Sigmoid colon (tissue), 6 donors: ENCODE measurements at regions not wholly inside any gene's neighbourhood (a gene's known extent, or its start where the extent isn't known, plus 50 kb on each side); places are given as distances from the start of the nearest gene placed in this dataset.

Experiments used
- DNase-seq: peaks from one replicate; pipeline ENCODE4 v3.0.0-alpha.2; 2019
- H3K27ac ChIP-seq, 4 donors: fragments of 200-600 bp; sonication (generic); one replicate each; pipeline ENCODE4 v1.5.1; 2016 to 2019; ENCODE audit warnings: mild to moderate bottlenecking in 1 of 4
- H3K27me3 ChIP-seq, 3 donors: fragments of 200-600 bp; sonication (generic); one replicate each; pipeline ENCODE4 v1.5.1; 2019; ENCODE audit warnings: mild to moderate bottlenecking in 1 of 3
- H3K36me3 ChIP-seq, 4 donors: fragments of 200-600 bp; sonication (generic); one replicate each; pipeline ENCODE4 v1.5.1; 2016 to 2019
- H3K4me1 ChIP-seq, 4 donors: fragments of 200-600 bp; sonication (generic); one replicate each; pipeline ENCODE4 v1.5.1; 2017 to 2019
- H3K4me3 ChIP-seq, 4 donors: fragments of 200-600 bp; sonication (generic); one replicate each; pipeline ENCODE4 v1.5.1; 2017 to 2019; ENCODE audit warnings: mild to moderate bottlenecking in 2 of 4, moderate library complexity in 1 of 4
- H3K9me3 ChIP-seq, 4 donors: fragments of 200-600 bp in 3 of 4; sonication (generic) in 3 of 4; one replicate each; pipeline versions ENCODE4 v1.5.1 to v1.6.1; 2013 to 2019
- EP300 ChIP-seq, 4 donors: sonication (generic); formaldehyde crosslinking; IDR thresholded peaks; one replicate each; pipeline ENCODE4 v1.6.1; 2017; ENCODE audit warnings: antibody characterized with exemption in 4 of 4
- POLR2A ChIP-seq, 2 donors: fragments of 450-650 bp; IDR thresholded peaks; one replicate each; pipeline ENCODE4 v1.6.1; 2016; ENCODE audit warnings: antibody characterized with exemption in 2 of 2, mild to moderate bottlenecking in 2 of 2, moderate library complexity in 2 of 2
- POLR2AphosphoS5 ChIP-seq, 4 donors: sonication (generic); formaldehyde crosslinking; IDR thresholded peaks; one replicate each; pipeline ENCODE4 v1.6.1; 2017; ENCODE audit warnings: antibody characterized with exemption in 4 of 4
- WGBS, 2 donors: extraction: QIAGEN DNeasy Blood & Tissue Kit; methylation state at CpG; one replicate each; pipeline ENCODE4 v1.1.7; 2013; 5-methylcytosine and 5-hydroxymethylcytosine counted together
- intact Hi-C: fragments of 100-400 bp; cut with DNase I; formaldehyde crosslinking; loops from one replicate; pipeline ENCODE4 v1.15.1; 2023
- TF ChIP-seq, protein P1 (sequence below), 4 experiments: fragments of 450-650 bp in 3 of 4; fragments of 200-600 bp in 1 of 4; IDR thresholded peaks; one replicate each; pipeline ENCODE4 v1.5.1; 2016 to 2019; ENCODE audit warnings: antibody characterized with exemption in 4 of 4, mild to moderate bottlenecking in 3 of 4, moderate library complexity in 2 of 4
- donor health status: healthy with polysubstance abuse.
- donor health status: healthy.

DNA sequence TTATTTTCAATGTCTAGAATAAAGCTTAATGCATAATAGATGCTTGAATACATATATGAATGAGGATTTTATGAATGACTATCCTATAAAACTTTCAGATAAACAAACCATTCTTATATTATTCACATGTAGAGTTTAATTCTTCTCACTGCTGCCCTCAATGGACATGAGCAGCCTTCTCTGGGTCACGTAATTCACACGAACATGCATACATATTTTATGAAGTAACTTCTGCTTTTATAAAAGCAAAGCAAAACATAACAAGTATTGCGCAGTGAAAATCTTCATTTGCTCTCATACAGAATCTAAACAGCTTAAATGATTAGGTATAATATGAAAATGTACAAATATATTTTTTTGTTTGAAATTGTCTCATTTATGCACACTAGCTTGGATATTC lies 116.7 kb downstream of the TMA16 start:
- DNase-seq, result no peak
- H3K4me1 ChIP-seq, result no peaks in the 10 kb centered on the region
- H3K4me3 ChIP-seq, result peak overlapping the region in 1 of 4 donors; percentile 31
- WGBS, 2 donors, result 54 to 68% methylated on average over 3 of the region's 3 CpGs
- no peaks in the 10 kb centered on the region for H3K9me3 ChIP-seq
- H3K27ac ChIP-seq, result peak overlapping the region; percentile 7 to 48 (median 24)
- H3K27me3 ChIP-seq, result no peaks in the 10 kb centered on the region
- H3K36me3 ChIP-seq, result no peaks in the 10 kb centered on the region
- intact Hi-C loops, result no loop called here
- no peak for TF ChIP-seq POLR2A (IDR thresholded peaks at IDR 0.05)
- TF ChIP-seq POLR2AphosphoS5 (IDR thresholded peaks at IDR 0.05), result peak in 2 of 4 donors; percentile 22 to 27
- no peak for TF ChIP-seq EP300 (IDR thresholded peaks at IDR 0.05)

DNA sequence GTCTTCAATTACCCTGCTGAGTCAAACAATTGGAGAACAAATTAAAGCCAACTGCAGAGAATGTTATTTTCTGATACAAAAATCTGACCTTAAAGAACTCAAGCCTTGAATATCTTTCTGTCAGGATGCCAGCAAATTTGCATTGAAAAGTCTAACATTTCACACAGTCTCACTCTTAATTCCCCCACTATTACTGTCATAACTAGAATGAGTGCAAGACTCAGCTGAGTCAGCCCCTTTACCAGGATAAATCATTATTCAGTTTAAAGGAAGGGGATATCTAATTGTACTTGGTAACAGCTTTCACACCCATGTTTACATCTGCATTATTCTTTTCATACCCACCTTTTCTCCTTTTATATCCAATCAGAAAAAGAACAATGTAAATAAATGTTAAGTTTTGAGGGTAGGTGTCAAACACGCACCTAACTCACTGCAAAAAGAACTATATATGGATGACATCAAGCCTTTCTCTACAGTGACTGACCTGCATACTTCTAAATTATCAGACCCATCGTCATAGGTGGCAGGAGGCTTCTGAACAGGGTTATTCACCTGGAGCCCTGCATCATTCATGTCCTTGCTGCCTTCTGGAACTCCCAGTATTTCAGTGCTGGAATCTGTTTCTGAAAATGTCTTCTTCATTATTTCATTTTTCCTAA lies 117.4 kb downstream of the TMA16 start:
- no peaks in the 10 kb centered on the region for H3K36me3 ChIP-seq
- no peaks in the 10 kb centered on the region for H3K9me3 ChIP-seq
- TF ChIP-seq EP300 (IDR thresholded peaks at IDR 0.05), result no peak
- TF ChIP-seq POLR2A (IDR thresholded peaks at IDR 0.05), result no peak
- no peak for TF ChIP-seq POLR2AphosphoS5 (IDR thresholded peaks at IDR 0.05)
- TF ChIP-seq, protein P1, sequence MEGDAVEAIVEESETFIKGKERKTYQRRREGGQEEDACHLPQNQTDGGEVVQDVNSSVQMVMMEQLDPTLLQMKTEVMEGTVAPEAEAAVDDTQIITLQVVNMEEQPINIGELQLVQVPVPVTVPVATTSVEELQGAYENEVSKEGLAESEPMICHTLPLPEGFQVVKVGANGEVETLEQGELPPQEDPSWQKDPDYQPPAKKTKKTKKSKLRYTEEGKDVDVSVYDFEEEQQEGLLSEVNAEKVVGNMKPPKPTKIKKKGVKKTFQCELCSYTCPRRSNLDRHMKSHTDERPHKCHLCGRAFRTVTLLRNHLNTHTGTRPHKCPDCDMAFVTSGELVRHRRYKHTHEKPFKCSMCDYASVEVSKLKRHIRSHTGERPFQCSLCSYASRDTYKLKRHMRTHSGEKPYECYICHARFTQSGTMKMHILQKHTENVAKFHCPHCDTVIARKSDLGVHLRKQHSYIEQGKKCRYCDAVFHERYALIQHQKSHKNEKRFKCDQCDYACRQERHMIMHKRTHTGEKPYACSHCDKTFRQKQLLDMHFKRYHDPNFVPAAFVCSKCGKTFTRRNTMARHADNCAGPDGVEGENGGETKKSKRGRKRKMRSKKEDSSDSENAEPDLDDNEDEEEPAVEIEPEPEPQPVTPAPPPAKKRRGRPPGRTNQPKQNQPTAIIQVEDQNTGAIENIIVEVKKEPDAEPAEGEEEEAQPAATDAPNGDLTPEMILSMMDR (IDR thresholded peaks at IDR 0.05), result no peak
- intact Hi-C loops, result no loop called here
- peak overlapping the region in 3 of 4 donors; percentile 1 to 31 (median 18) for H3K4me3 ChIP-seq
- no peaks in the 10 kb centered on the region for H3K4me1 ChIP-seq
- no peaks in the 10 kb centered on the region for H3K27me3 ChIP-seq
- DNase-seq, result no peak
- 61 to 76% methylated on average over 2 of the region's 2 CpGs for WGBS, 2 donors
- H3K27ac ChIP-seq, result peak overlapping the region; percentile 7 to 48 (median 24)

DNA sequence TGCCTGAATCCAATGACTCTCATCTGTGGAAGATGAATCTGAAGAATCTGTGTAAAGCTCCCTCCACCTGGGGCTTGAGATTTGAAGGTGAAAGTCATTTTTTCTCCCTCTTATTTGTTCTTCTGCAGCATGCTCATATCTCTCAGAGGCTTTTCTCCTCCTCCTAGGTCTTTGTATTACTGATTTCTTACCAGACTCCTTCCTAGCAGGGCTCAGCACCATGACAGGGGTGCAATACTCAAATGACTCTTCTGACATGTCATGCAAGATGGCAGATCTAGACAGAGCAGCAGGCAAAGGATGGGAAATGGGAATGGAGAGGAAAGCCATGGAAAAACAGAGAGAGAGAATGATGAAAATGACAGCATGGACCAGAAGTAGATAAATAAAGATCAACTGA lies 118.3 kb downstream of the TMA16 start:
- TF ChIP-seq, protein P1 (IDR thresholded peaks at IDR 0.05), result no peak
- TF ChIP-seq POLR2AphosphoS5 (IDR thresholded peaks at IDR 0.05) (no peak), EP300 (IDR thresholded peaks at IDR 0.05) (no peak), POLR2A (IDR thresholded peaks at IDR 0.05) (no peak)
- H3K27ac ChIP-seq, result peak overlapping the region in 3 of 4 donors; percentile 9 to 48 (median 14)
- no peaks in the 10 kb centered on the region for H3K9me3 ChIP-seq
- intact Hi-C loops, result no loop called here
- H3K4me3 ChIP-seq, result peak overlapping the region in 2 of 4 donors; percentile 18 to 31
- no peak for DNase-seq
- no peaks in the 10 kb centered on the region for H3K4me1 ChIP-seq
- no peaks in the 10 kb centered on the region for H3K36me3 ChIP-seq
- no peaks in the 10 kb centered on the region for H3K27me3 ChIP-seq

DNA sequence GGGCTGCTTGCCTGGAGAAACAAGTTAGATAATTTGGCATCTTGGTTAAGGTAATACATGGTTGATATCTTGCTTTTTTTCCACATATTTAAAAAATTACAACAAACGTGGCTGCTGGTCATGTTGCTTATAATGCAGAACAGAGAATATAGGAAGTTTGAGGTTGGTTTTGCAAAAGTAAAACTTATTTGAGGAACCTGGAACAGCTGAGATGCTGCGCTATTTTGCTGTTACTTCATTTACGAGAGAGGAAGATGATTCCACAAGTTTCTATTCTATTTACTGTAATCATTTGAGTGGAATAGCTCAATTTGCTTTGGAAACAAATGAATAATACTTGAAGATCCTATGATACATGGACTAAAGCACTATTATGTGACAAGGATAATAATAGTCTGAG lies 118.9 kb downstream of the TMA16 start:
- intact Hi-C loops, result no loop called here
- H3K4me1 ChIP-seq, result no peaks in the 10 kb centered on the region
- 55 to 67% methylated on average over 3 of the region's 3 CpGs for WGBS, 2 donors
- H3K36me3 ChIP-seq, result no peaks in the 10 kb centered on the region
- no peaks in the 10 kb centered on the region for H3K27me3 ChIP-seq
- no peaks in the 10 kb centered on the region for H3K9me3 ChIP-seq
- TF ChIP-seq EP300 (IDR thresholded peaks at IDR 0.05), result no peak
- TF ChIP-seq POLR2AphosphoS5 (IDR thresholded peaks at IDR 0.05), result peak in 1 of 4 donors; percentile 36
- peak overlapping the region in 1 of 4 donors; percentile 48 for H3K27ac ChIP-seq
- no peak for DNase-seq
- H3K4me3 ChIP-seq, result peak overlapping the region in 2 of 4 donors; percentile 18 to 31

DNA sequence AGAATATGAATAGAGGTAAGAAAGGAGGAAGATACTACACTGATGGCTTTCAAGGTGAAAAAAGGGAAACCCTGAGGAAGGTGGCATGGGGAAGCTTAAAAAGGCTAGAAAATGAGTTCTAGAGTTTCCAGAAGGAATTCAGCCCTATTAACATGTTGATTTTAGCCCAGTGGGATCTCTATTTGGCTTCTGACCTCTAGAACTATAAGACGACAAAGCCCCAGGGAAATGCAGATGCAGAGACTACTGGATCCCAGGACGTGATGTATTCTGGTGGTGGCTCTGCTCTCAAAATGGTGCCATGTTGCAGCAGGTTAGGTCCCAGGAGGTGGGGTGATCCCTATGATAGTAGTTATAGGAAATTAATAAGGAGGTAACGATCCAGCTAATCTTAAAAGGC lies 120.4 kb downstream of the TMA16 start:
- no peaks in the 10 kb centered on the region for H3K36me3 ChIP-seq
- TF ChIP-seq EP300 (IDR thresholded peaks at IDR 0.05) (no peak), POLR2A (IDR thresholded peaks at IDR 0.05) (no peak), POLR2AphosphoS5 (IDR thresholded peaks at IDR 0.05) (no peak)
- no peaks in the 10 kb centered on the region for H3K9me3 ChIP-seq
- H3K4me1 ChIP-seq, result no peaks in the 10 kb centered on the region
- 76 to 91% methylated on average over 3 of the region's 3 CpGs for WGBS, 2 donors
- no peak overlapping the region for H3K27ac ChIP-seq
- no peak overlapping the region for H3K4me3 ChIP-seq
- intact Hi-C loops, result no loop called here
- H3K27me3 ChIP-seq, result no peaks in the 10 kb centered on the region
- no peak for DNase-seq

DNA sequence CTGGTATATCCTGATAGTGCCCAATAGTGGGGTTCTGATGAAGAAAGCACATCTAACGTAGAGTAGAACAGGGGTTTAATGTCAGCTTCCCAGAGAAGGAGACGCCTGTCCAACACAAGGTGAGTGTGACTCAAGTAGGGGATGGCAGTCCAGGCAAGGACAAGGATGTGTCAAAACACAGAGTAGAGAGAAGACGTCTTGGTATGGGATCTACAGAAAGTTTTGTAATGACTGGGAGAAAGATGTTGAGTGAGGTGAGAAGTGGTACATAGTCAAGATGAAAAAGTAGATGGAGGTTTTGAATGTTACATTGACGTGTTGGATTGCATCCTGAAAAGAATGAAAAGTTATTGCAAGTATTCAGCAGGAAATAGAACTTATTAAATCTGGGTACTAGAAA lies 124.4 kb downstream of the TMA16 start:
- 77 to 85% methylated on average over 4 of the region's 4 CpGs for WGBS, 2 donors
- DNase-seq, result no peak
- no peak for TF ChIP-seq POLR2A (IDR thresholded peaks at IDR 0.05)
- no peaks in the 10 kb centered on the region for H3K4me1 ChIP-seq
- H3K27me3 ChIP-seq, result no peaks in the 10 kb centered on the region
- intact Hi-C loops, result no loop called here
- no peaks in the 10 kb centered on the region for H3K9me3 ChIP-seq
- no peak overlapping the region for H3K27ac ChIP-seq
- H3K4me3 ChIP-seq, result no peak overlapping the region
- H3K36me3 ChIP-seq, result no peaks in the 10 kb centered on the region

DNA sequence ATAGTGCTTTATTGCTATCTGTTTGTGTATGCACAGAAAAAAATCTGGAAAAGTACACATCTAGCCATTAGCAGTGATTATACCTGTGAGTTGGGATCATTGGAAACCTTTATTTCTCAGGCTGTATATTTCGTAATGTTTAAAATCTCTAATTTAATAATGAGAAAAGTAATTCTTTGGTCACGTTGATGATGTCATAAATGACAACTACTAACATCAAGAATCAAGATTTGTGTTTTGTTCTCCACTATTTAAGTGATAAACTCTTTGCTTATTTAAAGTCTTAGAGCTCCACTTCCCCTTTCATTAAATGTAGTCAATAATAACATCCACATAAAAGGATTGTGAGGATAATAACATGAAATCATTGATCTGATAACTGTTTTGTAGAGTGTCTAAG lies 126.2 kb downstream of the TMA16 start:
- Histone ChIP-seq H3K27ac (no peak overlapping the region), H3K36me3 (no peaks in the 10 kb centered on the region), H3K4me3 (no peak overlapping the region), H3K9me3 (no peaks in the 10 kb centered on the region), H3K27me3 (no peaks in the 10 kb centered on the region), H3K4me1 (no peaks in the 10 kb centered on the region)
- intact Hi-C loops, result no loop called here
- DNase-seq, result no peak
- 62 to 82% methylated on average over 2 of the region's 2 CpGs for WGBS, 2 donors
- no peak for TF ChIP-seq POLR2A (IDR thresholded peaks at IDR 0.05)
- no peak for TF ChIP-seq POLR2AphosphoS5 (IDR thresholded peaks at IDR 0.05)
- TF ChIP-seq, protein P1 (IDR thresholded peaks at IDR 0.05), result no peak
- TF ChIP-seq EP300 (IDR thresholded peaks at IDR 0.05), result no peak
